Esophagus muscularis mucosa (tissue), 3 donors: ENCODE measurements at regions not wholly inside any gene's neighbourhood (a gene's known extent, or its start where the extent isn't known, plus 50 kb on each side); places are given as distances from the start of the nearest gene placed in this dataset.

Experiments used
- POLR2A ChIP-seq: fragments of 450-650 bp; IDR thresholded peaks from one replicate; pipeline ENCODE4 v1.6.1; 2017; ENCODE audit warnings: antibody characterized with exemption, moderate library complexity, mild to moderate bottlenecking, low read depth
- TF ChIP-seq, protein P1 (sequence below), 3 experiments: fragments of 200-600 bp in 2 of 3; fragments of 450-650 bp in 1 of 3; sonication (generic) in 2 of 3; IDR thresholded peaks; one replicate each; pipeline ENCODE4 v1.5.1; 2017 to 2019; ENCODE audit warnings: antibody characterized with exemption in 3 of 3, mild to moderate bottlenecking in 2 of 3, moderate library complexity in 1 of 3

DNA sequence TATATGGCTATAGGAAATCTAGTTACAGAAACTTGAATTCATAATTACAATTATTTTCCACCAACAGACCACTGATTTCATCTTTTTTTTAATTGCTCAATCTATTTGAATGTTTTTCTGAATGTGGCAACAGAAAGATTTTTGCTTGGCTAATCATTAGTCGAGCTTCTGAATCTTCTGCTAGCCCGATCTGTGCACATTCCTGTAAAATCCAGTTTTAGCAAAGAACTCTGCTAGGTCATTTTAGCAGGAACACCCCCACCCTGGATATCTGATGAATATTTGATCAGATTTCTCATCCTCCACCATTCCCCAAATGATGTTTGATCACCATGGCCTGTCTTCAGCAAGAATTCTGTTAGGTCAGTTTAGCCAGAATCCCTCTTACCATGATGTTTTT lies 176.3 kb downstream of the LEPR start:
- TF ChIP-seq, protein P1, sequence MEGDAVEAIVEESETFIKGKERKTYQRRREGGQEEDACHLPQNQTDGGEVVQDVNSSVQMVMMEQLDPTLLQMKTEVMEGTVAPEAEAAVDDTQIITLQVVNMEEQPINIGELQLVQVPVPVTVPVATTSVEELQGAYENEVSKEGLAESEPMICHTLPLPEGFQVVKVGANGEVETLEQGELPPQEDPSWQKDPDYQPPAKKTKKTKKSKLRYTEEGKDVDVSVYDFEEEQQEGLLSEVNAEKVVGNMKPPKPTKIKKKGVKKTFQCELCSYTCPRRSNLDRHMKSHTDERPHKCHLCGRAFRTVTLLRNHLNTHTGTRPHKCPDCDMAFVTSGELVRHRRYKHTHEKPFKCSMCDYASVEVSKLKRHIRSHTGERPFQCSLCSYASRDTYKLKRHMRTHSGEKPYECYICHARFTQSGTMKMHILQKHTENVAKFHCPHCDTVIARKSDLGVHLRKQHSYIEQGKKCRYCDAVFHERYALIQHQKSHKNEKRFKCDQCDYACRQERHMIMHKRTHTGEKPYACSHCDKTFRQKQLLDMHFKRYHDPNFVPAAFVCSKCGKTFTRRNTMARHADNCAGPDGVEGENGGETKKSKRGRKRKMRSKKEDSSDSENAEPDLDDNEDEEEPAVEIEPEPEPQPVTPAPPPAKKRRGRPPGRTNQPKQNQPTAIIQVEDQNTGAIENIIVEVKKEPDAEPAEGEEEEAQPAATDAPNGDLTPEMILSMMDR (IDR thresholded peaks at IDR 0.05): no peak
- no peak for TF ChIP-seq POLR2A
